Breast epithelium (tissue), 3 donors: ENCODE measurements at regions not wholly inside any gene's neighbourhood (a gene's known extent, or its start where the extent isn't known, plus 50 kb on each side); places are given as distances from the start of the nearest gene placed in this dataset.

ENCODE experiments used
- POLR2A ChIP-seq: fragments of 450-650 bp; IDR thresholded peaks from one replicate; pipeline ENCODE4 v1.6.1; 2016; ENCODE audit warnings: antibody characterized with exemption, mild to moderate bottlenecking, moderate library complexity
- TF ChIP-seq, protein P1 (sequence below), 3 donors: fragments of 450-650 bp; IDR thresholded peaks; one replicate each; pipeline ENCODE4 v1.5.1; 2016 to 2017; ENCODE audit warnings: antibody characterized with exemption in 3 of 3, mild to moderate bottlenecking in 3 of 3, moderate library complexity in 3 of 3

GRCh38 chr7:136403591-136403990 is 426.4 kb upstream of the MTPN start:
- TF ChIP-seq, protein P1, sequence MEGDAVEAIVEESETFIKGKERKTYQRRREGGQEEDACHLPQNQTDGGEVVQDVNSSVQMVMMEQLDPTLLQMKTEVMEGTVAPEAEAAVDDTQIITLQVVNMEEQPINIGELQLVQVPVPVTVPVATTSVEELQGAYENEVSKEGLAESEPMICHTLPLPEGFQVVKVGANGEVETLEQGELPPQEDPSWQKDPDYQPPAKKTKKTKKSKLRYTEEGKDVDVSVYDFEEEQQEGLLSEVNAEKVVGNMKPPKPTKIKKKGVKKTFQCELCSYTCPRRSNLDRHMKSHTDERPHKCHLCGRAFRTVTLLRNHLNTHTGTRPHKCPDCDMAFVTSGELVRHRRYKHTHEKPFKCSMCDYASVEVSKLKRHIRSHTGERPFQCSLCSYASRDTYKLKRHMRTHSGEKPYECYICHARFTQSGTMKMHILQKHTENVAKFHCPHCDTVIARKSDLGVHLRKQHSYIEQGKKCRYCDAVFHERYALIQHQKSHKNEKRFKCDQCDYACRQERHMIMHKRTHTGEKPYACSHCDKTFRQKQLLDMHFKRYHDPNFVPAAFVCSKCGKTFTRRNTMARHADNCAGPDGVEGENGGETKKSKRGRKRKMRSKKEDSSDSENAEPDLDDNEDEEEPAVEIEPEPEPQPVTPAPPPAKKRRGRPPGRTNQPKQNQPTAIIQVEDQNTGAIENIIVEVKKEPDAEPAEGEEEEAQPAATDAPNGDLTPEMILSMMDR (IDR thresholded peaks at IDR 0.05) = no peak
- TF ChIP-seq POLR2A = no peak
